ENCODE measurements at regions not wholly inside any gene's neighbourhood (a gene's known extent, or its start where the extent isn't known, plus 50 kb on each side); places are given as distances from the start of the nearest gene placed in this dataset.

GRCh38 chr19:5213667-5214066, 126.9 kb downstream of the PTPRS start:
- no peaks in the 10 kb centered on the region for H4K20me1 ChIP-seq (ENCODE audit: control insufficient read depth, insufficient read depth, low read length, poor library complexity, severe bottlenecking)
- no peak overlapping the region for H3K27ac ChIP-seq (ENCODE audit: low read length in 2 of 2)
- no peak overlapping the region for H2AFZ ChIP-seq (ENCODE audit: insufficient read depth, low read depth, low read length, poor library complexity, severe bottlenecking)
- POLR2A ChIA-PET: no interaction called here
- H3K4me3 Mint-ChIP-seq: no peak overlapping the region
- H3K4me2 ChIP-seq (replicated peaks; ENCODE audit: low read depth, low read length, poor library complexity, severe bottlenecking): no peak overlapping the region
- H3K4me1 Mint-ChIP-seq: peaks cover 9% of the 10 kb centered on the region
- DNase-seq: no peak
- 96% methylated on average over 3 of the region's 3 CpGs for WGBS (ENCODE audit: insufficient coverage)
- H3K27ac Mint-ChIP-seq: no peak overlapping the region
- CTCF ChIA-PET: no interaction called here
- no peak overlapping the region for H3K4me3 ChIP-seq (ENCODE audit: control extremely low read depth in 1 of 5, extremely low read depth in 1 of 5, insufficient read depth in 1 of 5, low read depth in 2 of 5, low read length in 4 of 5)
- peaks cover 14 to 23% of the 10 kb centered on the region in 2 donors for H3K4me1 ChIP-seq (ENCODE audit: control insufficient read depth in 2 of 2, insufficient read depth in 2 of 2, low read length in 2 of 2)
- H3K27me3 ChIP-seq (replicated peaks in 1 of 4; ENCODE audit: control extremely low read depth in 1 of 4, control insufficient read depth in 3 of 4, insufficient read depth in 4 of 4, low read length in 3 of 4): no peaks in the 10 kb centered on the region
- H3K36me3 ChIP-seq (replicated peaks in 1 of 2; ENCODE audit: control extremely low read depth in 1 of 2, control insufficient read depth in 1 of 2, extremely low read depth in 1 of 2, insufficient read depth in 2 of 2, low read length in 1 of 2): no peaks in the 10 kb centered on the region
- no peak for ATAC-seq (ENCODE audit: low read depth)
- peaks cover 3% of the 10 kb centered on the region for H3K9me3 Mint-ChIP-seq (ENCODE audit: insufficient read depth)
- H3K9me3 ChIP-seq (ENCODE audit: control extremely low read depth in 1 of 3, control insufficient read depth in 2 of 3, insufficient read depth in 1 of 3, low read length in 2 of 3): peaks cover 0 to 17% (median 2%) of the 10 kb centered on the region in 3 donors
- no peaks in the 10 kb centered on the region for H3K79me2 ChIP-seq (ENCODE audit: control insufficient read depth, insufficient read depth, low read length)
- intact Hi-C loops (cut with micrococcal nuclease): no loop called here
- no peak overlapping the region for H3K9ac ChIP-seq (ENCODE audit: low read length)
- TF ChIP-seq, protein P1, sequence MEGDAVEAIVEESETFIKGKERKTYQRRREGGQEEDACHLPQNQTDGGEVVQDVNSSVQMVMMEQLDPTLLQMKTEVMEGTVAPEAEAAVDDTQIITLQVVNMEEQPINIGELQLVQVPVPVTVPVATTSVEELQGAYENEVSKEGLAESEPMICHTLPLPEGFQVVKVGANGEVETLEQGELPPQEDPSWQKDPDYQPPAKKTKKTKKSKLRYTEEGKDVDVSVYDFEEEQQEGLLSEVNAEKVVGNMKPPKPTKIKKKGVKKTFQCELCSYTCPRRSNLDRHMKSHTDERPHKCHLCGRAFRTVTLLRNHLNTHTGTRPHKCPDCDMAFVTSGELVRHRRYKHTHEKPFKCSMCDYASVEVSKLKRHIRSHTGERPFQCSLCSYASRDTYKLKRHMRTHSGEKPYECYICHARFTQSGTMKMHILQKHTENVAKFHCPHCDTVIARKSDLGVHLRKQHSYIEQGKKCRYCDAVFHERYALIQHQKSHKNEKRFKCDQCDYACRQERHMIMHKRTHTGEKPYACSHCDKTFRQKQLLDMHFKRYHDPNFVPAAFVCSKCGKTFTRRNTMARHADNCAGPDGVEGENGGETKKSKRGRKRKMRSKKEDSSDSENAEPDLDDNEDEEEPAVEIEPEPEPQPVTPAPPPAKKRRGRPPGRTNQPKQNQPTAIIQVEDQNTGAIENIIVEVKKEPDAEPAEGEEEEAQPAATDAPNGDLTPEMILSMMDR (IDR thresholded peaks at IDR 0.05): no peak
- no peak for TF ChIP-seq EZH2 (IDR thresholded peaks at IDR 0.05; ENCODE audit: borderline replicate concordance, insufficient read depth, low read depth, low read length, poor library complexity, severe bottlenecking)
- no peaks in the 10 kb centered on the region for H3K27me3 Mint-ChIP-seq

- Histone ChIP-seq H3K36me3 (replicated peaks in 1 of 2; ENCODE audit: control extremely low read depth in 1 of 2, control insufficient read depth in 1 of 2, extremely low read depth in 1 of 2, insufficient read depth in 2 of 2, low read length in 1 of 2) (no peaks in the 10 kb centered on the region), H3K9me3 (ENCODE audit: control extremely low read depth in 1 of 3, control insufficient read depth in 2 of 3, insufficient read depth in 1 of 3, low read length in 2 of 3) (peaks cover 0 to 17% (median 2%) of the 10 kb centered on the region in 3 donors)
Measured at GRCh38 chr19:5212101-5212500, 128.5 kb downstream of the PTPRS start.

More at GRCh38 chr19:5212101-5212500, 128.5 kb downstream of the PTPRS start:
- H2AFZ ChIP-seq (ENCODE audit: insufficient read depth, low read depth, low read length, poor library complexity, severe bottlenecking): no peak overlapping the region
- intact Hi-C loops (cut with micrococcal nuclease): no loop called here
- no peak overlapping the region for H3K4me2 ChIP-seq (replicated peaks; ENCODE audit: low read depth, low read length, poor library complexity, severe bottlenecking)
- no peak overlapping the region for H3K4me3 Mint-ChIP-seq
- no peaks in the 10 kb centered on the region for H4K20me1 ChIP-seq (ENCODE audit: control insufficient read depth, insufficient read depth, low read length, poor library complexity, severe bottlenecking)
- H3K27ac Mint-ChIP-seq: no peak overlapping the region
- no peaks in the 10 kb centered on the region for H3K27me3 Mint-ChIP-seq
- no peaks in the 10 kb centered on the region for H3K79me2 ChIP-seq (ENCODE audit: control insufficient read depth, insufficient read depth, low read length)
- H3K9ac ChIP-seq (ENCODE audit: low read length): no peak overlapping the region
- 97% methylated on average over 30 of the region's 30 CpGs for WGBS (ENCODE audit: insufficient coverage)
- no peak overlapping the region for H3K27ac ChIP-seq (ENCODE audit: low read length in 2 of 2)
- POLR2A ChIA-PET: no interaction called here
- DNase-seq (no peak), ATAC-seq (ENCODE audit: low read depth) (no peak)
- CTCF ChIA-PET: no interaction called here
- TF ChIP-seq EZH2 (IDR thresholded peaks at IDR 0.05; ENCODE audit: borderline replicate concordance, insufficient read depth, low read depth, low read length, poor library complexity, severe bottlenecking): no peak
- TF ChIP-seq, protein P1 (IDR thresholded peaks at IDR 0.05): no peak
- H3K4me1 ChIP-seq (ENCODE audit: control insufficient read depth in 2 of 2, insufficient read depth in 2 of 2, low read length in 2 of 2): peaks cover 12 to 16% of the 10 kb centered on the region in 2 donors
- peaks cover 9% of the 10 kb centered on the region for H3K4me1 Mint-ChIP-seq
- H3K4me3 ChIP-seq (ENCODE audit: control extremely low read depth in 1 of 5, extremely low read depth in 1 of 5, insufficient read depth in 1 of 5, low read depth in 2 of 5, low read length in 4 of 5): no peak overlapping the region
- H3K9me3 Mint-ChIP-seq (ENCODE audit: insufficient read depth): peaks cover 3% of the 10 kb centered on the region
- no peaks in the 10 kb centered on the region for H3K27me3 ChIP-seq (replicated peaks in 1 of 4; ENCODE audit: control extremely low read depth in 1 of 4, control insufficient read depth in 3 of 4, insufficient read depth in 4 of 4, low read length in 3 of 4)
